Endodermal cell (in vitro differentiated cells): ENCODE measurements at regions not wholly inside any gene's neighbourhood (a gene's known extent, or its start where the extent isn't known, plus 50 kb on each side); places are given as distances from the start of the nearest gene placed in this dataset.

ENCODE experiments used
- DNase-seq: peaks from one replicate; pipeline ENCODE4 v3.0.0-alpha.2; 2017
- H3K27ac ChIP-seq: 2 replicates; pipeline ENCODE4 v1.5.1; 2013; ENCODE audit warnings: mild to moderate bottlenecking, low read depth, low read length, moderate library complexity
- H3K27me3 ChIP-seq: 2 replicates; pipeline ENCODE4 v1.6.1; 2013; ENCODE audit warnings: mild to moderate bottlenecking, low read length, moderate library complexity; ENCODE audit not compliant: insufficient read depth, control insufficient read depth, poor library complexity, severe bottlenecking
- H3K36me3 ChIP-seq: 2 replicates; pipeline ENCODE4 v1.7.0; 2013; ENCODE audit warnings: mild to moderate bottlenecking, low read length, moderate library complexity; ENCODE audit not compliant: control insufficient read depth, insufficient read depth
- H3K4me1 ChIP-seq: one replicate; pipeline ENCODE4 v1.7.0; 2013; ENCODE audit warnings: low read length; ENCODE audit not compliant: control insufficient read depth, insufficient read depth
- H3K4me3 ChIP-seq: 2 replicates; pipeline ENCODE4 v1.5.1; 2013; ENCODE audit warnings: mild to moderate bottlenecking, low read length, moderate library complexity
- H3K9ac ChIP-seq: 2 replicates; pipeline ENCODE4 v1.6.1; 2013; ENCODE audit warnings: mild to moderate bottlenecking, low read length, moderate library complexity; ENCODE audit not compliant: poor library complexity, severe bottlenecking; ENCODE audit errors: extremely low read depth
- H3K9me3 ChIP-seq: 2 replicates; pipeline ENCODE4 v1.6.1; 2013; ENCODE audit warnings: mild to moderate bottlenecking, low read length, moderate library complexity; ENCODE audit not compliant: control insufficient read depth
- H3K27ac Mint-ChIP-seq: 2 replicates; pipeline ENCODE4 v1.8.0; 2020; ENCODE audit warnings: mixed read lengths
- H3K27me3 Mint-ChIP-seq: 2 replicates; pipeline ENCODE4 v1.8.0; 2021; ENCODE audit warnings: mild to moderate bottlenecking, mixed read lengths; ENCODE audit not compliant: insufficient read depth
- H3K36me3 Mint-ChIP-seq: 2 replicates; pipeline ENCODE4 v1.8.0; 2020; ENCODE audit warnings: low read depth, mixed read lengths
- H3K4me1 Mint-ChIP-seq: 2 replicates; pipeline ENCODE4 v1.8.0; 2020; ENCODE audit warnings: mixed read lengths
- H3K4me3 Mint-ChIP-seq: 2 replicates; pipeline ENCODE4 v1.8.0; 2020; ENCODE audit warnings: mild to moderate bottlenecking, moderate library complexity, mixed read lengths
- H3K9me3 Mint-ChIP-seq: 2 replicates; pipeline ENCODE4 v1.8.0; 2020; ENCODE audit warnings: mild to moderate bottlenecking, mixed read lengths
- CTCF ChIP-seq: fragments of 200-600 bp; sonication (generic); conservative IDR thresholded peaks from 2 replicates; pipeline ENCODE4 v1.5.0; 2021; ENCODE audit warnings: antibody characterized with exemption, mild to moderate bottlenecking
- WGBS, 2 experiments: methylation state at CpG; one replicate each; pipeline versions ENCODE4 v1.1.5 to v1.1.7; 2013; ENCODE audit warnings: missing lambda C conversion rate in 2 of 2, mixed read lengths in 1 of 2; ENCODE audit not compliant: insufficient coverage in 1 of 2, insufficient read length in 1 of 2; 5-methylcytosine and 5-hydroxymethylcytosine counted together

DNA sequence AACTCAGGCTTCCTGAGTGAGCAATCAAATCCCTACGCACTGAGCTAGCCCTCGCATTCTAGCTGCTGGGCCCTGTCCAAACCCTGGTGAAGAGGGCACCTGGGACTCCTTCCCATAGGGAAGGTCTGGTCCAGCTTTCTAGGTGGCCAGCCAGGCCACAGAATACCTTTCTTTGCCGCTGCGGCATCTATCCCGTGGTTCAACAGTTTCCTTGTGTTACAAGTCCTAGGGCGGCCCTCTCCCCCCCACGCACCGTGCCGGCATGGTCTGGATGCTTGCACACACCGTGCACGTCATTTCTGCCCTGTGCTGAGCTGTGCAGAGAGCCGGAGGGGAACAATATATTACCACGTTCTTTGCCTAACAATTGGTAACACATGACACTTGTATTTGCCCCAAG, 164.6 kb upstream of the TSHZ3 start:
- H3K27me3 Mint-ChIP-seq, result peaks cover 8% of the 10 kb centered on the region
- H3K36me3 Mint-ChIP-seq, result no peaks in the 10 kb centered on the region
- H3K4me3 Mint-ChIP-seq, result no peak overlapping the region
- WGBS, 2 experiments, result 89 to 93% methylated on average over 7 to 13 of the region's 13 CpGs
- Histone ChIP-seq H3K27ac (no peak overlapping the region), H3K9me3 (no peaks in the 10 kb centered on the region), H3K4me1 (peaks cover 8% of the 10 kb centered on the region), H3K27me3 (no peaks in the 10 kb centered on the region), H3K36me3 (no peaks in the 10 kb centered on the region), H3K9ac (no peak overlapping the region), H3K4me3 (no peak overlapping the region)
- no peak for TF ChIP-seq CTCF
- peaks cover 8% of the 10 kb centered on the region for H3K9me3 Mint-ChIP-seq
- H3K27ac Mint-ChIP-seq, result no peak overlapping the region
- no peak for DNase-seq
- peaks cover 21% of the 10 kb centered on the region for H3K4me1 Mint-ChIP-seq

DNA sequence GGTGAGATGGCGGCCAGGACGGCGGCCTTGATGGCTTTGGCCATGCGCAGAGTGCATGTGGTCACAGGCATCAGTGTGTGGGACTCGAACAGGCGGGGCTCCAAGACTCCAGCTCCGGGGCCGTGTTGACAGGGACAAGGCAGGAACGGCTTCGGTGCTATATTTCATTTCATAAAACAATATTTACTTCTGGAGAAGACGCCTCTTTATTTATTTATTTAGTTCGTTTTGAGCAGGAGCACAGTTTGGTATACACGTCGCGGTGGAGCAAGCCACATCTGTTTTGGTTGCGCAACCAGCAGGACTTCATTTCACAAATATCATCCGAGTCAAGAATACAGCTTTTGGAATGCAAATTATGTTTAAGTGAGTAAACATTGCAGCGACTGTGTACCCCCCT, 166.7 kb upstream of the TSHZ3 start:
- H3K9me3 ChIP-seq, result peaks cover 7% of the 10 kb centered on the region
- peaks cover 8% of the 10 kb centered on the region for H3K27me3 Mint-ChIP-seq
- no peak for DNase-seq
- no peaks in the 10 kb centered on the region for H3K36me3 ChIP-seq
- TF ChIP-seq CTCF, result no peak
- 93 to 98% methylated on average over 11 to 18 of the region's 18 CpGs for WGBS, 2 experiments
- no peak overlapping the region for H3K4me3 Mint-ChIP-seq
- no peaks in the 10 kb centered on the region for H3K36me3 Mint-ChIP-seq
- no peaks in the 10 kb centered on the region for H3K27me3 ChIP-seq
- H3K9ac ChIP-seq, result no peak overlapping the region
- peaks cover 10% of the 10 kb centered on the region for H3K9me3 Mint-ChIP-seq
- peaks cover 32% of the 10 kb centered on the region for H3K4me1 Mint-ChIP-seq
- H3K27ac Mint-ChIP-seq, result no peak overlapping the region
- H3K4me3 ChIP-seq, result no peak overlapping the region
- H3K4me1 ChIP-seq, result peaks cover 18% of the 10 kb centered on the region
- H3K27ac ChIP-seq, result no peak overlapping the region

- H3K27me3 ChIP-seq, result no peaks in the 10 kb centered on the region
- 89 to 94% methylated on average over 3 to 9 of the region's 9 CpGs for WGBS, 2 experiments
- no peak overlapping the region for H3K27ac ChIP-seq
- H3K4me3 Mint-ChIP-seq, result no peak overlapping the region
- peaks cover 5% of the 10 kb centered on the region for H3K27me3 Mint-ChIP-seq
- H3K9me3 Mint-ChIP-seq, result peaks cover 4% of the 10 kb centered on the region
- TF ChIP-seq CTCF, result peak; percentile 39
- H3K36me3 ChIP-seq, result no peaks in the 10 kb centered on the region
- no peak for DNase-seq
- peaks cover 32% of the 10 kb centered on the region for H3K4me1 Mint-ChIP-seq
- no peaks in the 10 kb centered on the region for H3K36me3 Mint-ChIP-seq
- H3K4me3 ChIP-seq, result no peak overlapping the region
- no peak overlapping the region for H3K9ac ChIP-seq
- peaks cover 10% of the 10 kb centered on the region for H3K9me3 ChIP-seq
- H3K27ac Mint-ChIP-seq, result no peak overlapping the region
- H3K4me1 ChIP-seq, result peaks cover 18% of the 10 kb centered on the region
Measured at GRCh38 chr19:31516756-31517155, 167.5 kb upstream of the TSHZ3 start.
